HepG2 (cell line): ENCODE measurements at regions not wholly inside any gene's neighbourhood (a gene's known extent, or its start where the extent isn't known, plus 50 kb on each side); places are given as distances from the start of the nearest gene placed in this dataset.

Source experiments
- ATAC-seq: fragments of 200-7000 bp; cut with Tn5 transposase; 3 replicates; pipeline ENCODE4 v1.9.1; 2020; ENCODE audit warnings: mild to moderate bottlenecking, moderate library complexity
- BruUV-seq: library from RNA; stranded (reverse); fragments of 400-500 nt; replicated peaks from 2 replicates; lab custom pipeline; 2021; lab: Mats Ljungman, UMichigan
- CTCF ChIA-PET: fragments of 300-600 bp; formaldehyde crosslinking; extraction: SDS; loops from one replicate; lab custom pipeline; 2021; ENCODE audit warnings: low total read pairs, inconsistent platforms, low intra/inter-chr PET ratio; lab: Yijun Ruan, JAX
- POLR2A ChIA-PET: fragments of 350-600 bp; sonication (Branson Sonifier 250); formaldehyde crosslinking; loops from one replicate; lab custom pipeline; 2020; ENCODE audit warnings: antibody characterized with exemption, inconsistent platforms; lab: Yijun Ruan, JAX
- DNase-seq: peaks from one replicate; pipeline ENCODE4 v3.0.0-alpha.2; 2015; ENCODE audit warnings: low spot score
- FAIRE-seq: peaks from 3 replicates; lab custom pipeline; 2011; peaks lifted over from hg19 to GRCh38; lab: Jason Lieb, UNC
- H2AFZ ChIP-seq: one replicate; pipeline ENCODE4 v1.6.1; 2011; ENCODE audit warnings: low read length, inconsistent platforms
- H3K27ac ChIP-seq: fragments of 300-600 bp; 3 replicates; pipeline ENCODE4 v1.8.0; 2011; ENCODE audit warnings: mixed run types, mild to moderate bottlenecking, mixed read lengths, low read length, inconsistent platforms; ENCODE audit not compliant: insufficient read depth; ENCODE audit errors: extremely low read length
- H3K27me3 ChIP-seq, 2 experiments: fragments of 200-600 bp in 1 of 2; 2 replicates in 1 of 2; 3 replicates in 1 of 2; pipeline versions ENCODE4 v1.6.0 to v1.8.0; 2011; ENCODE audit warnings: low read length in 2 of 2, mild to moderate bottlenecking in 2 of 2, moderate library complexity in 2 of 2, inconsistent platforms in 1 of 2; ENCODE audit not compliant: insufficient read depth in 2 of 2, control insufficient read depth in 1 of 2
- H3K36me3 ChIP-seq, 2 experiments: fragments of 200-600 bp in 1 of 2; replicated peaks in 1 of 2; 2 replicates in 1 of 2; 3 replicates in 1 of 2; pipeline versions ENCODE4 v1.5.1 to v1.8.0; 2011; ENCODE audit warnings: low read length in 2 of 2, inconsistent platforms in 1 of 2; ENCODE audit not compliant: insufficient read depth in 2 of 2, control insufficient read depth in 1 of 2
- H3K4me1 ChIP-seq: 2 replicates; pipeline ENCODE4 v1.5.1; 2012; ENCODE audit warnings: low read length, inconsistent platforms; ENCODE audit not compliant: insufficient read depth
- H3K4me2 ChIP-seq: 2 replicates; pipeline ENCODE4 v1.6.0; 2011; ENCODE audit warnings: low read depth, low read length, inconsistent platforms
- H3K4me3 ChIP-seq, 3 experiments: fragments of 200-600 bp in 1 of 3; sonication (generic), shearing (Covaris generic) in 1 of 3; replicated peaks in 1 of 3; 2 replicates each; pipeline ENCODE4 v1.5.1; 2011 to 2016; ENCODE audit warnings: low read length in 3 of 3, inconsistent platforms in 2 of 3, low read depth in 2 of 3, mild to moderate bottlenecking in 2 of 3, control low read depth in 1 of 3, mixed read lengths in 1 of 3; ENCODE audit not compliant: insufficient read depth in 1 of 3
- H3K79me2 ChIP-seq: one replicate; pipeline ENCODE4 v1.6.1; 2011; ENCODE audit warnings: low read length, inconsistent platforms; ENCODE audit not compliant: insufficient read depth
- H3K9ac ChIP-seq: 2 replicates; pipeline ENCODE4 v1.6.0; 2011; ENCODE audit warnings: mild to moderate bottlenecking, low read depth, low read length, inconsistent platforms; ENCODE audit not compliant: insufficient read depth
- H3K9me3 ChIP-seq: 2 replicates; pipeline ENCODE4 v1.5.1; 2012; ENCODE audit warnings: mild to moderate bottlenecking, low read length
- H4K20me1 ChIP-seq: 2 replicates; pipeline ENCODE4 v1.6.0; 2011; ENCODE audit warnings: inconsistent platforms, mild to moderate bottlenecking, low read length, moderate library complexity; ENCODE audit not compliant: insufficient read depth
- AKNA ChIP-seq: sonication (generic); formaldehyde crosslinking; IDR thresholded peaks from 2 replicates; pipeline ENCODE4 v1.4.0; 2020; ENCODE audit warnings: missing genetic modification reagents, borderline replicate concordance
- GLMP ChIP-seq: sonication (generic); formaldehyde crosslinking; IDR thresholded peaks from 2 replicates; pipeline ENCODE4 v1.9.0; 2021; ENCODE audit warnings: missing genetic modification reagents, mild to moderate bottlenecking, borderline replicate concordance
- JUND ChIP-seq: sonication (generic); formaldehyde crosslinking; IDR thresholded peaks from 2 replicates; pipeline ENCODE4 v1.8.0; 2022; ENCODE audit warnings: mild to moderate bottlenecking, missing genetic modification reagents
- NAIF1 ChIP-seq: sonication (generic); formaldehyde crosslinking; IDR thresholded peaks from 2 replicates; pipeline ENCODE4 v1.5.0; 2020; ENCODE audit warnings: mild to moderate bottlenecking, missing genetic modification reagents, borderline replicate concordance
- NFIC ChIP-seq: IDR thresholded peaks from 2 replicates; pipeline ENCODE4 v1.6.1; 2012; ENCODE audit warnings: mild to moderate bottlenecking, low read length, inconsistent platforms
- PTBP1 ChIP-seq: fragments of 200-400 bp; formaldehyde crosslinking; IDR thresholded peaks from 2 replicates; pipeline ENCODE4 v1.6.1; 2018; ENCODE audit warnings: low read length, low read depth; ENCODE audit not compliant: poor library complexity, severe bottlenecking
- RFXANK ChIP-seq: IDR thresholded peaks from 2 replicates; pipeline ENCODE4 v1.6.1; 2016
- TAF15 ChIP-seq: fragments of 200-400 bp; formaldehyde crosslinking; IDR thresholded peaks from one replicate; pipeline ENCODE4 v1.6.1; 2018; ENCODE audit warnings: mild to moderate bottlenecking, low read depth, low read length; ENCODE audit not compliant: poor library complexity, severe bottlenecking
- XRCC5 ChIP-seq: fragments of 200-400 bp; formaldehyde crosslinking; optimal IDR thresholded peaks from 2 replicates; pipeline ENCODE3; 2017; ENCODE audit warnings: mild to moderate bottlenecking, low read length
- ZBTB21 ChIP-seq: sonication (generic); formaldehyde crosslinking; IDR thresholded peaks from 2 replicates; pipeline ENCODE4 v1.4.0; 2020; ENCODE audit warnings: missing genetic modification reagents
- ZNF224 ChIP-seq: sonication (generic); formaldehyde crosslinking; IDR thresholded peaks from 2 replicates; pipeline ENCODE4 v1.5.0; 2020; ENCODE audit warnings: mild to moderate bottlenecking, missing genetic modification reagents
- ZNF510 ChIP-seq: sonication (generic); formaldehyde crosslinking; IDR thresholded peaks from 2 replicates; pipeline ENCODE4 v1.4.0; 2020; ENCODE audit warnings: low read depth, mild to moderate bottlenecking, missing genetic modification reagents
- ZNF563 ChIP-seq: sonication (generic); formaldehyde crosslinking; IDR thresholded peaks from 2 replicates; pipeline ENCODE4 v1.8.0; 2022; ENCODE audit warnings: mild to moderate bottlenecking, moderate library complexity, missing genetic modification reagents
- ZNF839 ChIP-seq: sonication (generic); formaldehyde crosslinking; IDR thresholded peaks from 2 replicates; pipeline ENCODE4 v1.4.0; 2020; ENCODE audit warnings: missing genetic modification reagents, mild to moderate bottlenecking, borderline replicate concordance
- ZNF841 ChIP-seq: sonication (generic); formaldehyde crosslinking; IDR thresholded peaks from 2 replicates; pipeline ENCODE4 v1.8.1; 2023; ENCODE audit warnings: missing genetic modification reagents, borderline replicate concordance
- WGBS: methylation state at CpG from one replicate; pipeline ENCODE4 v1.1.6; 2017; ENCODE audit warnings: low lambda C conversion rate; 5-methylcytosine and 5-hydroxymethylcytosine counted together
- in situ Hi-C: cut with HindIII; loops from 2 replicates; pipeline ENCODE4 v1.10.0; 2017; ENCODE audit warnings: low pct_unique_long_range_greater_than_20kb; ENCODE audit not compliant: extremely low pct_ligation_motif_present
- intact Hi-C: fragments of 100-400 bp; cut with micrococcal nuclease; formaldehyde crosslinking; loops from one replicate; pipeline ENCODE4 v1.10.0; 2022; ENCODE audit not compliant: unreplicated experiment

GRCh38 chr4:136992032-136992431 is 540.3 kb downstream of the PCDH18 start:
- H3K9me3 ChIP-seq = no peaks in the 10 kb centered on the region
- CTCF ChIA-PET = no interaction called here
- no peak overlapping the region for H3K27ac ChIP-seq
- WGBS = 1% methylated on average over 3 of the region's 3 CpGs
- ATAC-seq (no peak), DNase-seq (no peak), FAIRE-seq (no peak)
- intact Hi-C loops (no loop called here), in situ Hi-C loops (no loop called here)
- H3K4me2 ChIP-seq = no peak overlapping the region
- no peaks in the 10 kb centered on the region for H3K79me2 ChIP-seq
- TF ChIP-seq ZNF510 (CRISPR knock-in tag) (no peak), RFXANK (CRISPR knock-in tag) (no peak), ZBTB21 (CRISPR knock-in tag) (no peak), GLMP (CRISPR knock-in tag) (no peak), XRCC5 (no peak), ZNF224 (no peak), NAIF1 (CRISPR knock-in tag) (no peak), AKNA (CRISPR knock-in tag) (no peak), PTBP1 (no peak), NFIC (no peak), JUND (no peak), ZNF841 (no peak), ZNF839 (CRISPR knock-in tag) (no peak), ZNF563 (CRISPR knock-in tag) (no peak), TAF15 (no peak)
- H3K36me3 ChIP-seq = no peaks in the 10 kb centered on the region
- no peaks in the 10 kb centered on the region for H4K20me1 ChIP-seq
- no peak overlapping the region for H2AFZ ChIP-seq
- no peak overlapping the region for H3K9ac ChIP-seq
- no TSS peak for BruUV-seq
- no peaks in the 10 kb centered on the region for H3K27me3 ChIP-seq
- POLR2A ChIA-PET = no interaction called here
- H3K4me3 ChIP-seq = no peak overlapping the region
- H3K4me1 ChIP-seq = no peaks in the 10 kb centered on the region
